CD4-positive, alpha-beta T cell (primary cell): ENCODE measurements at regions not wholly inside any gene's neighbourhood (a gene's known extent, or its start where the extent isn't known, plus 50 kb on each side); places are given as distances from the start of the nearest gene placed in this dataset.

ENCODE experiments used
- ATAC-seq: fragments of 200-7000 bp; cut with Tn5 transposase; one replicate; pipeline ENCODE4 v1.10.0; 2022; ENCODE audit warnings: mild to moderate bottlenecking; ENCODE audit not compliant: poor library complexity
- CTCF ChIA-PET: fragments of 350-600 bp; sonication (Branson Sonifier 250); formaldehyde crosslinking; loops from one replicate; lab custom pipeline; 2021; ENCODE audit warnings: antibody characterized with exemption, inconsistent platforms; lab: Charles Lee
- POLR2A ChIA-PET: fragments of 350-600 bp; sonication (Branson Sonifier 250); formaldehyde crosslinking; loops from one replicate; lab custom pipeline; 2021; ENCODE audit warnings: antibody characterized with exemption, inconsistent platforms; lab: Charles Lee
- DNase-seq, 14 experiments: peaks; one replicate each; pipeline ENCODE4 v3.0.0-alpha.2; 2013 to 2020; ENCODE audit warnings: mixed read lengths in 2 of 14
- H3K27ac ChIP-seq, 2 donors: one replicate each; pipeline versions ENCODE4 v1.5.1 to v1.7.0; 2013; ENCODE audit warnings: low read length in 2 of 2, low read depth in 1 of 2, mild to moderate bottlenecking in 1 of 2
- H3K27me3 ChIP-seq, 2 experiments: 1 replicate in 1 of 2; 2 replicates in 1 of 2; pipeline versions ENCODE4 v1.6.1 to v1.7.0; 2013; ENCODE audit warnings: low read length in 2 of 2, control low read depth in 1 of 2, mild to moderate bottlenecking in 1 of 2, moderate library complexity in 1 of 2; ENCODE audit not compliant: insufficient read depth in 2 of 2, control insufficient read depth in 1 of 2
- H3K36me3 ChIP-seq: one replicate; pipeline ENCODE4 v1.6.1; 2013; ENCODE audit warnings: low read length, control low read depth; ENCODE audit not compliant: insufficient read depth
- H3K4me1 ChIP-seq: one replicate; pipeline ENCODE4 v1.6.1; 2013; ENCODE audit warnings: low read length, control low read depth; ENCODE audit not compliant: insufficient read depth
- H3K4me3 ChIP-seq: one replicate; pipeline ENCODE4 v1.5.1; 2013; ENCODE audit warnings: mild to moderate bottlenecking, low read length, moderate library complexity
- H3K9me3 ChIP-seq, 2 experiments: 1 replicate in 1 of 2; 2 replicates in 1 of 2; pipeline versions ENCODE4 v1.6.1 to v1.7.0; 2013; ENCODE audit warnings: low read length in 2 of 2, mild to moderate bottlenecking in 2 of 2, control low read depth in 1 of 2, moderate library complexity in 1 of 2; ENCODE audit not compliant: control insufficient read depth in 1 of 2, insufficient read depth in 1 of 2
- H3K27ac Mint-ChIP-seq: one replicate; pipeline ENCODE4 v1.8.0; 2020; ENCODE audit warnings: mixed read lengths
- H3K27me3 Mint-ChIP-seq: one replicate; pipeline ENCODE4 v1.8.0; 2021; ENCODE audit warnings: mixed read lengths
- H3K36me3 Mint-ChIP-seq: one replicate; pipeline ENCODE4 v1.8.0; 2021; ENCODE audit warnings: low read depth, mixed read lengths
- H3K4me1 Mint-ChIP-seq: one replicate; pipeline ENCODE4 v1.8.0; 2021; ENCODE audit warnings: low read depth, mixed read lengths
- H3K4me3 Mint-ChIP-seq: one replicate; pipeline ENCODE4 v1.8.0; 2020; ENCODE audit warnings: mild to moderate bottlenecking, mixed read lengths
- H3K9me3 Mint-ChIP-seq: one replicate; pipeline ENCODE4 v1.8.0; 2020; ENCODE audit warnings: mixed read lengths
- CTCF ChIP-seq: fragments of 200-600 bp; IDR thresholded peaks from one replicate; pipeline ENCODE4 v1.8.0; 2022; ENCODE audit warnings: antibody characterized with exemption, mild to moderate bottlenecking
- intact Hi-C, 2 experiments: fragments of 100-400 bp; cut with DNase I in 1 of 2; cut with micrococcal nuclease in 1 of 2; formaldehyde crosslinking; loops; one replicate each; pipeline versions ENCODE4 v1.15.1 to v1.9.0; 2023 to 2025; cut with DNase I, micrococcal nuclease

- Histone ChIP-seq H3K36me3 (no peaks in the 10 kb centered on the region), H3K27ac (no peak overlapping the region), H3K9me3 (peaks cover 0 to 2% of the 10 kb centered on the region in 2 experiments), H3K4me3 (no peak overlapping the region), H3K4me1 (no peaks in the 10 kb centered on the region), H3K27me3 (peaks cover 0 to 6% of the 10 kb centered on the region in 2 experiments)
- DNase-seq: no peak
- peaks cover 11% of the 10 kb centered on the region for H3K27me3 Mint-ChIP-seq
- no peak overlapping the region for H3K27ac Mint-ChIP-seq
- no peak overlapping the region for H3K4me3 Mint-ChIP-seq
- intact Hi-C loops: no loop called here
- no peaks in the 10 kb centered on the region for H3K9me3 Mint-ChIP-seq
- no peak for TF ChIP-seq CTCF
- ChIA-PET POLR2A (no interaction called here), CTCF (no interaction called here)
- H3K36me3 Mint-ChIP-seq: no peaks in the 10 kb centered on the region
- H3K4me1 Mint-ChIP-seq: no peaks in the 10 kb centered on the region
- no peak for ATAC-seq
Measured at GRCh38 chr11:134682577-134682976, 270.5 kb upstream of the B3GAT1 start.

GRCh38 chr11:134679592-134679991 lies 267.6 kb upstream of the B3GAT1 start:
- Mint-ChIP-seq H3K4me1 (no peaks in the 10 kb centered on the region), H3K4me3 (no peak overlapping the region), H3K27ac (no peak overlapping the region), H3K36me3 (no peaks in the 10 kb centered on the region), H3K9me3 (no peaks in the 10 kb centered on the region), H3K27me3 (peaks cover 8% of the 10 kb centered on the region)
- H3K9me3 ChIP-seq: peaks cover 0 to 5% of the 10 kb centered on the region in 2 experiments
- ATAC-seq (no peak), DNase-seq (no peak)
- no peaks in the 10 kb centered on the region for H3K36me3 ChIP-seq
- no peaks in the 10 kb centered on the region for H3K4me1 ChIP-seq
- ChIA-PET POLR2A (no interaction called here), CTCF (no interaction called here)
- intact Hi-C loops: no loop called here
- H3K27ac ChIP-seq: no peak overlapping the region
- peaks cover 0 to 2% of the 10 kb centered on the region in 2 experiments for H3K27me3 ChIP-seq
- no peak overlapping the region for H3K4me3 ChIP-seq
- TF ChIP-seq CTCF: no peak

GRCh38 chr11:134678744-134679143 lies 266.7 kb upstream of the B3GAT1 start:
- H3K4me1 Mint-ChIP-seq: no peaks in the 10 kb centered on the region
- intact Hi-C loops: no loop called here

More at GRCh38 chr11:134678744-134679143, 266.7 kb upstream of the B3GAT1 start:
- Mint-ChIP-seq H3K27ac (no peak overlapping the region), H3K4me3 (no peak overlapping the region), H3K27me3 (peaks cover 8% of the 10 kb centered on the region), H3K36me3 (no peaks in the 10 kb centered on the region), H3K9me3 (no peaks in the 10 kb centered on the region)
- ChIA-PET POLR2A (no interaction called here), CTCF (no interaction called here)
- Histone ChIP-seq H3K9me3 (peaks cover 0 to 5% of the 10 kb centered on the region in 2 experiments), H3K36me3 (no peaks in the 10 kb centered on the region), H3K27ac (no peak overlapping the region), H3K4me1 (no peaks in the 10 kb centered on the region), H3K27me3 (peaks cover 0 to 2% of the 10 kb centered on the region in 2 experiments), H3K4me3 (no peak overlapping the region)
- DNase-seq (no peak), ATAC-seq (no peak)
- TF ChIP-seq CTCF: no peak
